B cell (primary cell): ENCODE measurements at regions not wholly inside any gene's neighbourhood (a gene's known extent, or its start where the extent isn't known, plus 50 kb on each side); places are given as distances from the start of the nearest gene placed in this dataset.

Source experiments
- ATAC-seq: fragments of 200-7000 bp; cut with Tn5 transposase; one replicate; pipeline ENCODE4 v1.10.0; 2021; ENCODE audit warnings: low read depth, mild to moderate bottlenecking, moderate number of reproducible peaks, moderate library complexity
- CTCF ChIA-PET: fragments of 350-600 bp; sonication (Branson Sonifier 250); formaldehyde crosslinking; loops from one replicate; lab custom pipeline; 2021; ENCODE audit warnings: antibody characterized with exemption, inconsistent platforms; lab: Charles Lee
- POLR2A ChIA-PET: fragments of 350-600 bp; sonication (Branson Sonifier 250); formaldehyde crosslinking; loops from one replicate; lab custom pipeline; 2021; ENCODE audit warnings: antibody characterized with exemption; lab: Charles Lee
- DNase-seq: peaks from one replicate; pipeline ENCODE4 v3.0.0; 2013
- H2AFZ ChIP-seq: 2 replicates; pipeline ENCODE4 v1.6.1; 2012; ENCODE audit warnings: mild to moderate bottlenecking, low read depth, low read length; ENCODE audit not compliant: insufficient read depth, poor library complexity, severe bottlenecking
- H3K27ac ChIP-seq, 2 donors: 1 replicate in 1 of 2; 2 replicates in 1 of 2; pipeline ENCODE4 v1.5.1; 2012 to 2013; ENCODE audit warnings: low read length in 2 of 2, mild to moderate bottlenecking in 2 of 2, moderate library complexity in 1 of 2
- H3K27me3 ChIP-seq, 4 experiments: fragments of 200-600 bp in 1 of 4; sonication (generic) in 1 of 4; replicated peaks in 1 of 4; 1 replicate in 2 of 4; 2 replicates in 2 of 4; pipeline versions ENCODE4 v1.6.1 to v1.7.0; 2013 to 2016; ENCODE audit warnings: low read length in 3 of 4, mild to moderate bottlenecking in 2 of 4, mixed read lengths in 1 of 4, moderate library complexity in 1 of 4; ENCODE audit not compliant: insufficient read depth in 4 of 4, control insufficient read depth in 3 of 4; ENCODE audit errors: control extremely low read depth in 1 of 4
- H3K36me3 ChIP-seq, 2 experiments: replicated peaks in 1 of 2; 1 replicate in 1 of 2; 2 replicates in 1 of 2; pipeline versions ENCODE4 v1.6.1 to v1.7.1; 2013; ENCODE audit warnings: low read length in 1 of 2; ENCODE audit not compliant: insufficient read depth in 2 of 2, control insufficient read depth in 1 of 2; ENCODE audit errors: control extremely low read depth in 1 of 2, extremely low read depth in 1 of 2
- H3K4me1 ChIP-seq, 2 donors: fragments of 200-600 bp in 1 of 2; sonication (generic) in 1 of 2; 1 replicate in 1 of 2; 2 replicates in 1 of 2; pipeline versions ENCODE4 v1.5.1 to v1.6.1; 2013 to 2017; ENCODE audit warnings: low read length in 2 of 2; ENCODE audit not compliant: control insufficient read depth in 2 of 2, insufficient read depth in 2 of 2
- H3K4me2 ChIP-seq: replicated peaks from 2 replicates; pipeline ENCODE3; 2012; ENCODE audit warnings: mild to moderate bottlenecking, low read depth, low read length; ENCODE audit not compliant: poor library complexity, severe bottlenecking
- H3K4me3 ChIP-seq, 5 experiments: fragments of 200-600 bp in 1 of 5; sonication (generic) in 1 of 5; 1 replicate in 3 of 5; 2 replicates in 2 of 5; pipeline versions ENCODE4 v1.5.1 to v1.7.0; 2011 to 2016; ENCODE audit warnings: low read length in 4 of 5, mild to moderate bottlenecking in 4 of 5, low read depth in 2 of 5, control low read depth in 1 of 5, moderate library complexity in 1 of 5; ENCODE audit not compliant: insufficient read depth in 1 of 5; ENCODE audit errors: control extremely low read depth in 1 of 5, extremely low read depth in 1 of 5
- H3K79me2 ChIP-seq: fragments of 200-600 bp; sonication (generic); one replicate; pipeline ENCODE4 v1.6.0; 2016; ENCODE audit warnings: low read length; ENCODE audit not compliant: control insufficient read depth, insufficient read depth
- H3K9ac ChIP-seq: fragments of 200-600 bp; sonication (generic); 2 replicates; pipeline ENCODE4 v1.6.1; 2017; ENCODE audit warnings: mild to moderate bottlenecking, low read length, moderate library complexity
- H3K9me3 ChIP-seq, 3 donors: one replicate each; pipeline versions ENCODE4 v1.6.1 to v1.7.1; 2013; ENCODE audit warnings: low read length in 2 of 3; ENCODE audit not compliant: control insufficient read depth in 2 of 3, insufficient read depth in 1 of 3; ENCODE audit errors: control extremely low read depth in 1 of 3
- H4K20me1 ChIP-seq: 2 replicates; pipeline ENCODE4 v1.6.0; 2012; ENCODE audit warnings: mild to moderate bottlenecking, low read length; ENCODE audit not compliant: insufficient read depth, control insufficient read depth, poor library complexity, severe bottlenecking
- H3K27ac Mint-ChIP-seq: one replicate; pipeline ENCODE4 v1.8.0; 2021; ENCODE audit warnings: mixed read lengths
- H3K27me3 Mint-ChIP-seq: one replicate; pipeline ENCODE4 v1.8.0; 2021; ENCODE audit warnings: mixed read lengths
- H3K4me1 Mint-ChIP-seq: one replicate; pipeline ENCODE4 v1.8.0; 2021; ENCODE audit warnings: mixed read lengths
- H3K4me3 Mint-ChIP-seq: one replicate; pipeline ENCODE4 v1.8.0; 2021; ENCODE audit warnings: mixed read lengths
- H3K9me3 Mint-ChIP-seq: one replicate; pipeline ENCODE4 v1.8.0; 2022; ENCODE audit warnings: mixed read lengths; ENCODE audit not compliant: insufficient read depth
- CTCF ChIP-seq: fragments of 200-600 bp; IDR thresholded peaks from one replicate; pipeline ENCODE4 v1.8.0; 2022; ENCODE audit warnings: antibody characterized with exemption, mild to moderate bottlenecking
- EZH2 ChIP-seq: IDR thresholded peaks from 2 replicates; pipeline ENCODE4 v1.6.1; 2012; ENCODE audit warnings: borderline replicate concordance, low read depth, mild to moderate bottlenecking, moderate library complexity, low read length; ENCODE audit not compliant: insufficient read depth, poor library complexity, severe bottlenecking
- WGBS: methylation state at CpG from one replicate; pipeline ENCODE4 v1.1.5; 2013; ENCODE audit warnings: missing lambda C conversion rate; ENCODE audit not compliant: insufficient coverage; 5-methylcytosine and 5-hydroxymethylcytosine counted together
- intact Hi-C: fragments of 100-400 bp; cut with micrococcal nuclease; formaldehyde crosslinking; loops from one replicate; pipeline ENCODE4 v1.10.0; 2022

DNA sequence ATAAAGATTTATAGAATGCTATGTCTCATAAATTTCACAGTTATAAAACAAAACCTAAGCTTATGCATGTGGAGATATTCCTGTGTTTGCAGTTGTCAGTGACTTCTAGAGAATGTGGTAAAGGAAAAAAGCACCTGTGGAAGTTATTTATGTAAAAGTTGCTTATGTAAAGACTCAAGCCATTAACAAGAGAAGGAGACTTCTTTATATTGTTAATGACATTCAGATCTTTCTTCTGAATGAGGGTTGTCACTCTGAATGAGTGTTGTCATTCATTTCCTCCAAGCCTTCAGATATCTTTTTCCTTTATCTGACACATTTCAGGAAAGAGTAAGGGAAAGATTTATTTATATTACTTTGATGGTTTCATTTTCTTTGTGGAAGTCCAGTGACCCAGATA, 202.6 kb downstream of the TM9SF2 start:
- Histone ChIP-seq H2AFZ (no peak overlapping the region), H3K36me3 (no peaks in the 10 kb centered on the region), H3K79me2 (no peaks in the 10 kb centered on the region), H3K4me1 (no peaks in the 10 kb centered on the region), H3K27ac (no peak overlapping the region), H3K9me3 (no peaks in the 10 kb centered on the region), H4K20me1 (no peaks in the 10 kb centered on the region), H3K4me3 (no peak overlapping the region), H3K27me3 (no peaks in the 10 kb centered on the region), H3K9ac (no peak overlapping the region), H3K4me2 (no peak overlapping the region)
- ChIA-PET POLR2A (no interaction called here), CTCF (no interaction called here)
- Mint-ChIP-seq H3K27me3 (no peaks in the 10 kb centered on the region), H3K4me3 (no peak overlapping the region), H3K9me3 (no peaks in the 10 kb centered on the region), H3K27ac (no peak overlapping the region), H3K4me1 (no peaks in the 10 kb centered on the region)
- intact Hi-C loops: no loop called here
- no peak for DNase-seq
- TF ChIP-seq EZH2 (no peak), CTCF (no peak)
- ATAC-seq: no peak

DNA sequence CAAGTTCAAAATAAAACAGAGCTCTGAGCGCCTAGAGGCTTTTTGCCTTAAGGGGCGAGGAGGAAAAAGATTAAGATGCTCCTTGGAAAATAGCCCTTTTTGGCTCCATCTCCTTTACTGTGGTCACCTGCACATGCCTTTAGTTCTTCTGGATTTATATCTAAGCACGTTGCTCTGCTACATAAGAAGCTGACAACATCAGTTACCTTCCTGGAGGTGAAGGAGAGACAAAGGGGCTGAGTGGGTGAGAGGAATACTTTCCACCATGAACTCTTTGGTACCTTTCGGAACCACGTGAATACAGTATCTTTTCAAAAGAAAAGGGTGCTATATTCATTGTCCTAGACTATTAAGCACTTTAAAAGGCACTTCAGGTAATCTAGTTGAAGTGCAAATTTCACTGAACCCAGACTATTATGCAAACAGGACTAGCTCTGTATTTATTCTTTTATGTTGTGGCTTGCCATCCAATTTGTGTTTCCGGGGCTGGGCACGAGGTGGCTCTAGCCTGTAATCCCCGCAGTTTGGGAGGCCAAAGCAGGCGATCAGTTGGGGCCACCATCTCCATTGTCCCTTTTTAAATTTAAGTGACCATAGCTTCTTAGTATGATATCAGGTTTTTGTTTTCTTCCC, 201.5 kb downstream of the TM9SF2 start:
- H4K20me1 ChIP-seq: no peaks in the 10 kb centered on the region
- Mint-ChIP-seq H3K27me3 (no peaks in the 10 kb centered on the region), H3K4me1 (no peaks in the 10 kb centered on the region), H3K4me3 (no peak overlapping the region), H3K27ac (no peak overlapping the region), H3K9me3 (no peaks in the 10 kb centered on the region)
- TF ChIP-seq EZH2 (no peak), CTCF (no peak)
- no peak overlapping the region for H3K9ac ChIP-seq
- no peaks in the 10 kb centered on the region for H3K36me3 ChIP-seq
- no peak overlapping the region for H3K4me3 ChIP-seq
- no peak overlapping the region for H2AFZ ChIP-seq
- CTCF ChIA-PET: no interaction called here
- ATAC-seq (no peak), DNase-seq (no peak)
- POLR2A ChIA-PET: no interaction called here
- WGBS: 100% methylated on average over 5 of the region's 9 CpGs
- H3K27me3 ChIP-seq: no peaks in the 10 kb centered on the region
- intact Hi-C loops: no loop called here
- H3K79me2 ChIP-seq: no peaks in the 10 kb centered on the region
- no peak overlapping the region for H3K27ac ChIP-seq
- no peak overlapping the region for H3K4me2 ChIP-seq
- no peaks in the 10 kb centered on the region for H3K4me1 ChIP-seq
- no peaks in the 10 kb centered on the region for H3K9me3 ChIP-seq
